Vagina (tissue), 2 donors: ENCODE measurements at regions not wholly inside any gene's neighbourhood (a gene's known extent, or its start where the extent isn't known, plus 50 kb on each side); places are given as distances from the start of the nearest gene placed in this dataset.

Experiments used
- DNase-seq, 2 donors: peaks; one replicate each; pipeline ENCODE4 v3.0.0-alpha.2; 2017; ENCODE audit errors: extremely low spot score in 2 of 2
- H3K27ac ChIP-seq: fragments of 200-600 bp; sonication (generic); one replicate; pipeline ENCODE4 v1.5.1; 2019
- H3K27me3 ChIP-seq: fragments of 200-600 bp; sonication (generic); one replicate; pipeline ENCODE4 v1.5.1; 2019
- H3K36me3 ChIP-seq, 2 donors: fragments of 200-600 bp; sonication (generic); one replicate each; pipeline ENCODE4 v1.5.1; 2017 to 2019
- H3K4me1 ChIP-seq: fragments of 200-600 bp; sonication (generic); one replicate; pipeline ENCODE4 v1.5.1; 2019
- H3K4me3 ChIP-seq, 2 donors: fragments of 200-600 bp; sonication (generic); 1 replicate in 1 of 2; 2 replicates in 1 of 2; pipeline ENCODE4 v1.5.1; 2016 to 2019
- H3K9me3 ChIP-seq: fragments of 200-600 bp; sonication (generic); one replicate; pipeline ENCODE4 v1.5.1; 2019
- POLR2A ChIP-seq, 2 donors: fragments of 450-650 bp; IDR thresholded peaks; one replicate each; pipeline ENCODE4 v1.6.1; 2017; ENCODE audit warnings: antibody characterized with exemption in 2 of 2, mild to moderate bottlenecking in 2 of 2, moderate library complexity in 2 of 2
- POLR2AphosphoS5 ChIP-seq, 2 donors: sonication (generic); formaldehyde crosslinking; IDR thresholded peaks; one replicate each; pipeline ENCODE4 v1.9.0; 2017; ENCODE audit warnings: antibody characterized with exemption in 2 of 2, mild to moderate bottlenecking in 2 of 2, low read depth in 1 of 2; ENCODE audit not compliant: insufficient read depth in 1 of 2
- intact Hi-C: fragments of 100-400 bp; cut with DNase I; formaldehyde crosslinking; loops from one replicate; pipeline ENCODE4 v1.15.1; 2023
- TF ChIP-seq, protein P1 (sequence below), 3 experiments: fragments of 450-650 bp in 2 of 3; fragments of 200-600 bp in 1 of 3; sonication (generic) in 1 of 3; IDR thresholded peaks; one replicate each; pipeline ENCODE4 v1.5.1; 2017 to 2019; ENCODE audit warnings: antibody characterized with exemption in 3 of 3, mild to moderate bottlenecking in 2 of 3, moderate library complexity in 2 of 3

DNA sequence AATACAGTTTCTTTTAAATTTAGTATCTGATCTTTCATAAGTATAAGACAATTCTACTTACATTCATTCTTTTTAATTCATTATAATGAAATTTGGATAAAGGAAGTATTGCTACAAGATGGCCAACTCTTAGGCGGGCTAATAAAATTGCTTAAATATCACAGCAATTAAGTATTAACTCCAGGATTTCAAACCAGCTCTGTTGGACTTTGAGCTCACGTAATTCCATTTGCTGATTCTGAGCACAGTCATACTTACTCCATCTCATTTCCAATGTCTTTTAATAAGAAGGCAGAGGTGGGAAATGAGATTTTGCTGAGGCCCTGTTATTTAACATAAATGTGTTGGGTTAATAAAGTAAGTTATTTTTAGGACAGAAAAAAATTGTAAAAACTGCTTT lies 748.1 kb downstream of the KCNA4 start:
- Histone ChIP-seq H3K4me3 (no peak overlapping the region), H3K27me3 (no peaks in the 10 kb centered on the region), H3K4me1 (no peaks in the 10 kb centered on the region), H3K36me3 (no peaks in the 10 kb centered on the region), H3K27ac (no peak overlapping the region), H3K9me3 (no peaks in the 10 kb centered on the region)
- intact Hi-C loops: no loop called here
- no peak for DNase-seq
- TF ChIP-seq POLR2AphosphoS5 (IDR thresholded peaks at IDR 0.05; ENCODE audit: insufficient read depth in 1 of 2, low read depth in 1 of 2) (no peak), POLR2A (IDR thresholded peaks at IDR 0.05) (no peak)
- TF ChIP-seq, protein P1, sequence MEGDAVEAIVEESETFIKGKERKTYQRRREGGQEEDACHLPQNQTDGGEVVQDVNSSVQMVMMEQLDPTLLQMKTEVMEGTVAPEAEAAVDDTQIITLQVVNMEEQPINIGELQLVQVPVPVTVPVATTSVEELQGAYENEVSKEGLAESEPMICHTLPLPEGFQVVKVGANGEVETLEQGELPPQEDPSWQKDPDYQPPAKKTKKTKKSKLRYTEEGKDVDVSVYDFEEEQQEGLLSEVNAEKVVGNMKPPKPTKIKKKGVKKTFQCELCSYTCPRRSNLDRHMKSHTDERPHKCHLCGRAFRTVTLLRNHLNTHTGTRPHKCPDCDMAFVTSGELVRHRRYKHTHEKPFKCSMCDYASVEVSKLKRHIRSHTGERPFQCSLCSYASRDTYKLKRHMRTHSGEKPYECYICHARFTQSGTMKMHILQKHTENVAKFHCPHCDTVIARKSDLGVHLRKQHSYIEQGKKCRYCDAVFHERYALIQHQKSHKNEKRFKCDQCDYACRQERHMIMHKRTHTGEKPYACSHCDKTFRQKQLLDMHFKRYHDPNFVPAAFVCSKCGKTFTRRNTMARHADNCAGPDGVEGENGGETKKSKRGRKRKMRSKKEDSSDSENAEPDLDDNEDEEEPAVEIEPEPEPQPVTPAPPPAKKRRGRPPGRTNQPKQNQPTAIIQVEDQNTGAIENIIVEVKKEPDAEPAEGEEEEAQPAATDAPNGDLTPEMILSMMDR (IDR thresholded peaks at IDR 0.05): no peak

DNA sequence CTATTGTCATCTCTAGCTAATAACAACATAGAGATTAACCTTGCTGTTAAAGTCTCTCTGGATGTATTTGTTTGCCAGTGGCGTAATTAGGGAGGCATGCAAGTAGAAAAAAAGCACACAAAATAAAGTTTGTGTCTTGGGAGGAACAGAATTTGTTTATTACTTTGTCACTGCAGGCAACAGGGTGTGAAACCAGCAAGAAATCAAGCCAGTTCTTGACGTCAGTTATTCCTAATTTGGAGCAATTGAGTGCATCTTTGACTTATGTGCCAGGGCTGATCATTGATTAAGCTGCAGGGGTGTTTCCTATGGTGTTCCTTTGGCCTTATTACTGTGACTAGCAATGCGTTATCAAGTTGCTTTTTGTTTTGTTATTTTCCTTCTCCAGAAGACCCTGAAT lies 751.0 kb downstream of the KCNA4 start:
- no peak overlapping the region for H3K4me3 ChIP-seq
- intact Hi-C loops: no loop called here
- no peaks in the 10 kb centered on the region for H3K4me1 ChIP-seq
- no peaks in the 10 kb centered on the region for H3K27me3 ChIP-seq
- TF ChIP-seq POLR2AphosphoS5 (IDR thresholded peaks at IDR 0.05; ENCODE audit: insufficient read depth in 1 of 2, low read depth in 1 of 2): no peak
- no peak for TF ChIP-seq POLR2A (IDR thresholded peaks at IDR 0.05)
- TF ChIP-seq, protein P1 (IDR thresholded peaks at IDR 0.05): no peak
- no peaks in the 10 kb centered on the region for H3K9me3 ChIP-seq
- no peak for DNase-seq
- H3K36me3 ChIP-seq: no peaks in the 10 kb centered on the region
- H3K27ac ChIP-seq: no peak overlapping the region

DNA sequence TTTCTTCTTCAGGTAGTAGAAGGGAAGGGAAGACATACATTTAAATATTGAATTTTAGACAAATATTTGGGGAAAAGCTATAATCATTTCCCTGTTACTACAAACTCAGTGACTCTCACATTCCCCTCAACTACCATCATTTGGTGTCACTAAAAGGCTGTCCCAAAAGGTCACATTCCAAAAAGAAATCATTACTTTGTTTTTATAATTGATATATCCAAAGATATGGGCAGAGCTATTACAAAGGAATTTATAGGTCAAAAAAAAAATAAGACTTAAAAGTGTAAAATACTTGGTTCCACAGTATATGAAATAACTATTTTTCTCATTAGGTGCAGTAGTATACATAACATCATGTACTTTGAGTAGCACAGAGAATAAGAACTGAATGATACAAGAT lies 751.4 kb downstream of the KCNA4 start:
- Histone ChIP-seq H3K27me3 (no peaks in the 10 kb centered on the region), H3K36me3 (no peaks in the 10 kb centered on the region), H3K4me1 (no peaks in the 10 kb centered on the region), H3K4me3 (no peak overlapping the region), H3K9me3 (no peaks in the 10 kb centered on the region), H3K27ac (no peak overlapping the region)
- no peak for DNase-seq
- intact Hi-C loops: no loop called here
- TF ChIP-seq POLR2AphosphoS5 (IDR thresholded peaks at IDR 0.05; ENCODE audit: insufficient read depth in 1 of 2, low read depth in 1 of 2) (no peak), POLR2A (IDR thresholded peaks at IDR 0.05) (no peak)
- TF ChIP-seq, protein P1 (IDR thresholded peaks at IDR 0.05): no peak

DNA sequence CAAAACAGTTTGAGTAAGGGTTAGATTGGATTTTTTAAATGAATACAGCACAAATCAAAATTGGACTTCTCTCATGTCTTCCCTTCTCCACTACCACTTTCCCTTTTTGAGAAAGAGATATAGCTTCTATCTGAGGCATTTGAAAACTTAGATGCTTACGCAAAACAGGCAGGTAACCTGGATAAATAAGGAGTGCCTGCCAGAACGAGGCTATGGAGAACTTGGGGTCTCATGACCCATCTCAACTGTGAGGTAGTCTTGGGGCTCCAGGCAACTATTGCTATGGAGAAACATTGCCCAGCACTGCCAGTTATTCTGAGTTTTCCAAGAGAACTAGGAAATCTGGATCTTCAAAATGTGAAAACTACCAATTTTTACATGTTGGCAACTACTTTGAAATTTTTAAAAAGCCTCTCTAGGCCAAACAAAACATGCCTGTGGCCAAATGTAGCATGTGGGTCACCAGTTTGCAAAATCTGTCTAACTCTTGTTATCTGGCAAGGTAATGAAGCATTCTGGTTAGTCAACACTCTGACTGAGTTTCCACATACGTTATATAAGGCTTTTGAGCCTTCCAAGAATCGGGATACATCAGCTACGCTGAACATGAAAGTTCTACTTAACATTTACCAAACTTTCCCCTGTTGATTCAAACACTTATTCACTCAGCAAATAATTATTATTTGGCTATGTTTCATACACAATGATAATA lies 752.7 kb downstream of the KCNA4 start:
- H3K27ac ChIP-seq: no peak overlapping the region
- no peak for TF ChIP-seq POLR2AphosphoS5 (IDR thresholded peaks at IDR 0.05; ENCODE audit: insufficient read depth in 1 of 2, low read depth in 1 of 2)
- TF ChIP-seq, protein P1 (IDR thresholded peaks at IDR 0.05): no peak
- TF ChIP-seq POLR2A (IDR thresholded peaks at IDR 0.05): no peak
- no peaks in the 10 kb centered on the region for H3K36me3 ChIP-seq
- no peaks in the 10 kb centered on the region for H3K4me1 ChIP-seq
- no peaks in the 10 kb centered on the region for H3K27me3 ChIP-seq
- H3K9me3 ChIP-seq: no peaks in the 10 kb centered on the region
- intact Hi-C loops: no loop called here
- no peak for DNase-seq
- no peak overlapping the region for H3K4me3 ChIP-seq

DNA sequence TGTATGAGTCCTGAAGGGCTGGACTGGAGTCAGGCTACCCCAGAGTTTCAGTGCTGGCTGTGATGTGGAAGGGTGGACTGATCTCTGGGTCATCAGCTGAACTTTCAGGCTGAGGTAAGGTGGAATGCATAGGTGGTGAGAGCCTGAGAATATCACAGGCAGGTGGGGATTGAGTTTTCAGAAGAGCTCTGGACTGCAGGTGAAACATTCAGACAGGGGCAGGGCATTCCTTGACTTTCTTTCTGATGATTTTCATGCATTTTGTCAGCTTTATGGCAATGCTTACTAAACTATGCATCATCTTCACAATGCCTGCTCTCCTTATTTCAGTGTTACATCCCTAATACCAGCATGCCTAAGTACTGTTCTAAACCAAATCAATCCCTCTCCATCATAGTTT lies 755.0 kb downstream of the KCNA4 start:
- TF ChIP-seq, protein P1 (IDR thresholded peaks at IDR 0.05): no peak
- TF ChIP-seq POLR2AphosphoS5 (IDR thresholded peaks at IDR 0.05; ENCODE audit: insufficient read depth in 1 of 2, low read depth in 1 of 2): no peak

More for the DNA sequence above, 755.0 kb downstream of the KCNA4 start:
- no peak for DNase-seq
- Histone ChIP-seq H3K9me3 (no peaks in the 10 kb centered on the region), H3K4me3 (no peak overlapping the region), H3K36me3 (no peaks in the 10 kb centered on the region), H3K27ac (no peak overlapping the region), H3K4me1 (no peaks in the 10 kb centered on the region), H3K27me3 (no peaks in the 10 kb centered on the region)
- intact Hi-C loops: no loop called here
